ENCODE measurements at regions not wholly inside any gene's neighbourhood (a gene's known extent, or its start where the extent isn't known, plus 50 kb on each side); places are given as distances from the start of the nearest gene placed in this dataset.

- Histone ChIP-seq H3F3A (ENCODE audit: low read length, unreplicated experiment) (no peaks in the 10 kb centered on the region), H3K36me3 (ENCODE audit: low read depth, low read length) (no peaks in the 10 kb centered on the region), H3K9me2 (replicated peaks; ENCODE audit: low read length) (no peaks in the 10 kb centered on the region), H3K4me3 (ENCODE audit: low read length) (no peak overlapping the region), H3K27me3 (ENCODE audit: low read length) (peaks cover 19% of the 10 kb centered on the region; the same call in 1 of the 2 replicates), H3K9ac (ENCODE audit: low read length) (no peak overlapping the region), H2AFZ (ENCODE audit: low read length) (no peak overlapping the region), H3K4me2 (ENCODE audit: low read length) (no peak overlapping the region), H3K27ac (ENCODE audit: low read length) (no peak overlapping the region), H3K4me1 (ENCODE audit: insufficient read depth, low read length) (no peaks in the 10 kb centered on the region), H4K20me1 (ENCODE audit: low read length) (no peaks in the 10 kb centered on the region), H3K79me2 (ENCODE audit: low read length) (no peaks in the 10 kb centered on the region), H3K9me3 (ENCODE audit: low read length) (no peaks in the 10 kb centered on the region)
- CTCF ChIA-PET = no interaction called here
- no peak for ATAC-seq
- POLR2A ChIA-PET (ENCODE audit: unreplicated experiment) = no interaction called here
- intact Hi-C loops (cut with micrococcal nuclease) = no loop called here
- BruUV-seq (replicated peaks) = no TSS peak
- DNase-seq = no peak
- TF ChIP-seq CTCF (conservative IDR thresholded peaks at IDR 0.05; ENCODE audit: low read depth, low read length) (no peak), EZH2 (IDR thresholded peaks at IDR 0.05; ENCODE audit: low read length, unreplicated experiment) (no peak)
Observed at GRCh38 chr1:213669512-213669911, 318.3 kb upstream of the PROX1 start.

- ATAC-seq = no peak
- intact Hi-C loops (cut with micrococcal nuclease) = no loop called here
- H3K4me3 ChIP-seq (ENCODE audit: low read length) = no peak overlapping the region
- ChIA-PET POLR2A (ENCODE audit: unreplicated experiment) (no interaction called here), CTCF (no interaction called here)
- no peak overlapping the region for H2AFZ ChIP-seq (ENCODE audit: low read length)
- H3K36me3 ChIP-seq (ENCODE audit: low read depth, low read length) = no peaks in the 10 kb centered on the region
- no peak overlapping the region for H3K4me2 ChIP-seq (ENCODE audit: low read length)
- H3K4me1 ChIP-seq (ENCODE audit: insufficient read depth, low read length) = no peaks in the 10 kb centered on the region
- no peaks in the 10 kb centered on the region for H3K79me2 ChIP-seq (ENCODE audit: low read length)
- no peak for DNase-seq
- no peaks in the 10 kb centered on the region for H3K9me3 ChIP-seq (ENCODE audit: low read length)
- H4K20me1 ChIP-seq (ENCODE audit: low read length) = no peaks in the 10 kb centered on the region
- H3F3A ChIP-seq (ENCODE audit: low read length, unreplicated experiment) = no peaks in the 10 kb centered on the region
- H3K27ac ChIP-seq (ENCODE audit: low read length) = no peak overlapping the region
- no peak overlapping the region for H3K9ac ChIP-seq (ENCODE audit: low read length)
- TF ChIP-seq CTCF (conservative IDR thresholded peaks at IDR 0.05; ENCODE audit: low read depth, low read length) = no peak
- TF ChIP-seq EZH2 (IDR thresholded peaks at IDR 0.05; ENCODE audit: low read length, unreplicated experiment) = no peak
- no peak for TF ChIP-seq EZH2phosphoT487 (IDR thresholded peaks at IDR 0.05; ENCODE audit: borderline replicate concordance, low read length)
- H3K27me3 ChIP-seq (ENCODE audit: low read length) = peaks cover 17% of the 10 kb centered on the region; the same call in 1 of the 2 replicates
- no TSS peak for BruUV-seq (replicated peaks)
- H3K9me2 ChIP-seq (replicated peaks; ENCODE audit: low read length) = no peaks in the 10 kb centered on the region
Observed at GRCh38 chr1:213669964-213670691, 317.6 kb upstream of the PROX1 start.

- H3K4me2 ChIP-seq (ENCODE audit: low read length) = no peak overlapping the region
- no peaks in the 10 kb centered on the region for H3K4me1 ChIP-seq (ENCODE audit: insufficient read depth, low read length)
- TF ChIP-seq EZH2phosphoT487 (IDR thresholded peaks at IDR 0.05; ENCODE audit: borderline replicate concordance, low read length) (no peak), EZH2 (IDR thresholded peaks at IDR 0.05; ENCODE audit: low read length, unreplicated experiment) (no peak), CTCF (conservative IDR thresholded peaks at IDR 0.05; ENCODE audit: low read depth, low read length) (no peak)
- POLR2A ChIA-PET (ENCODE audit: unreplicated experiment) = no interaction called here
- no peak overlapping the region for H3K9ac ChIP-seq (ENCODE audit: low read length)
- no peaks in the 10 kb centered on the region for H3K9me2 ChIP-seq (replicated peaks; ENCODE audit: low read length)
- ATAC-seq = no peak
- H3K36me3 ChIP-seq (ENCODE audit: low read depth, low read length) = no peaks in the 10 kb centered on the region
- intact Hi-C loops (cut with micrococcal nuclease) = no loop called here
- no peaks in the 10 kb centered on the region for H3F3A ChIP-seq (ENCODE audit: low read length, unreplicated experiment)
- no peaks in the 10 kb centered on the region for H3K9me3 ChIP-seq (ENCODE audit: low read length)
- H3K27ac ChIP-seq (ENCODE audit: low read length) = no peak overlapping the region
- H3K27me3 ChIP-seq (ENCODE audit: low read length) = peaks cover 17% of the 10 kb centered on the region; the same call in 1 of the 2 replicates
- no peaks in the 10 kb centered on the region for H4K20me1 ChIP-seq (ENCODE audit: low read length)
- H3K79me2 ChIP-seq (ENCODE audit: low read length) = no peaks in the 10 kb centered on the region
- H2AFZ ChIP-seq (ENCODE audit: low read length) = no peak overlapping the region
- BruUV-seq (replicated peaks) = no TSS peak
- CTCF ChIA-PET = no interaction called here
- DNase-seq = no peak
- no peak overlapping the region for H3K4me3 ChIP-seq (ENCODE audit: low read length)
Observed at GRCh38 chr1:213670692-213671023, 317.1 kb upstream of the PROX1 start.

Data from PC-3 (cell line).